ENCODE measurements at regions not wholly inside any gene's neighbourhood (a gene's known extent, or its start where the extent isn't known, plus 50 kb on each side); places are given as distances from the start of the nearest gene placed in this dataset.

DNA sequence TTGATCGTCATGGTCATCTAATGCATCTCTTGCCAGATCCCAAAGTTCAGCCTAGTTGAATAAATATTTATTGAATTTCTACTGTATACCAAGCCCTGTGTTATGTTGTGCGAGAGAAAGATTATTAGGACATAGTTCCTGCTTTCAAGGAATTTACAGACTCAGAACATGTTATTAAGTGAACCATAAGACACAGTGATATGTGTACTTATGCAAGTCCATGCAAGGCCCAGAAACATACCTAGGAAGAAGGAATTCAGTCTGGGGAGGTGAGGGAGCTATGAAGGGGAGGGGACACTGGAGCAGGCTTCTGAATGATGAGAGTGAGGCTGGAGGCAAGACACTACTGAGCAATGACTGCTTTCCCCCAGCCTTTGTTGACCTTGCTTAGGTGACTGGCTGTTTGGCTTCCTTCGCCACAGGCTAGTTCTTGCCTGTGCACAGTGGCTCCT is 81.4 kb downstream of the ACAA2 start:
- FAIRE-seq (no peak), DNase-seq (ENCODE audit: insufficient read length, low spot score) (no peak)
- TF ChIP-seq CTCF (IDR thresholded peaks at IDR 0.05; ENCODE audit: insufficient read depth, missing control alignments) = no peak

GRCh38 chr18:49731421-49731841 is 81.9 kb downstream of the ACAA2 start:
- no peak for FAIRE-seq
- TF ChIP-seq CTCF (IDR thresholded peaks at IDR 0.05; ENCODE audit: insufficient read depth, missing control alignments) = no peak
- DNase-seq (ENCODE audit: insufficient read length, low spot score) = no peak

DNA sequence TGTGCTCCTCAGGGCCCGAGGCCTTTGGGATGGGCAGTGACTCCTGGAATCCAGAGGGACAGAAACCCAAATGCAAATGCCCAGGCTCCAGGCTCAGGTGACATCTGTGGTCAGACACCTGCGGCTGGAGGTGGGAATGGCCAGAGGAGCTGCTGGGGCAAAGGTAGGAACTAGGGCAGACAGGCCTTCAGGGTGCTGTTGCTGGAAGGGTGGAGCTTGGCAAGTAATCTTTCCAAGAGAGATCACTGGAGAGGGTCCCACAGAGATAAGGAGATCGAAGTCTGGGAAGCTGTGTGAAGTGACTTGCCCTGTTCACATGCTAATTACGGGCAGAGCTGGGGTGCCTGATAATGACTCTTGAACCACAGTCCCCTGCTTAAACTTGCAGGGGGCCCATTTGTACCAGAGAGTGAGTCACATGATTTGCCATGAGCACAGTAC is 82.4 kb downstream of the ACAA2 start:
- TF ChIP-seq CTCF (IDR thresholded peaks at IDR 0.05; ENCODE audit: insufficient read depth, missing control alignments) = no peak
- FAIRE-seq (no peak), DNase-seq (ENCODE audit: insufficient read length, low spot score) (no peak)

GRCh38 chr18:49728542-49728941 is 84.8 kb downstream of the ACAA2 start:
- peak; percentile 49 for TF ChIP-seq CTCF (IDR thresholded peaks at IDR 0.05; ENCODE audit: insufficient read depth, missing control alignments)
- FAIRE-seq (no peak), DNase-seq (ENCODE audit: insufficient read length, low spot score) (no peak)

DNA sequence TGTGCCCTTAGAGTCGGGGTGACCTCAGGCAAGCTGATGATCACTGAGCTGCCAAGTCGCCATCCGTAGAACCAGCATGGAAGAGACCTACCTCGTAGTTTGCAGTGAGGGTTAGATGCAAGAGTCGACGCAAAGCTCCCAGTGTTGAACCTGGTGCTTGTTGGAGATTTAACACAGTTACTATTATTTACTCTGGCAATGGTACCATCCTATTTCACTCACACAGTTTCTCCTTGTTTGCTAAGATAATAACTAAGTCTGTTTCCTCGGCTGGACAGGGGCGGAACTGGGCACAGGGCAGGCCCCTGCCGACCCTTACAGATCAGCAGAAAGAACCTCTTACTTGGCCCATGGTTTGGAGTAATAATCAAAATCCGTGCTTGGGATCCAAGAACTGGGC is 85.5 kb downstream of the ACAA2 start:
- no peak for TF ChIP-seq CTCF (IDR thresholded peaks at IDR 0.05; ENCODE audit: insufficient read depth, missing control alignments)
- no peak for DNase-seq (ENCODE audit: insufficient read length, low spot score)
- no peak for FAIRE-seq

GRCh38 chr18:49726675-49726963 is 86.7 kb downstream of the ACAA2 start:
- TF ChIP-seq CTCF (IDR thresholded peaks at IDR 0.05; ENCODE audit: insufficient read depth, missing control alignments) = no peak
- FAIRE-seq = no peak
- DNase-seq (ENCODE audit: insufficient read length, low spot score) = no peak

GRCh38 chr18:49725809-49726674 is 87.3 kb downstream of the ACAA2 start:
- no peak for TF ChIP-seq CTCF (IDR thresholded peaks at IDR 0.05; ENCODE audit: insufficient read depth, missing control alignments)
- no peak for FAIRE-seq
- DNase-seq (ENCODE audit: insufficient read length, low spot score) = no peak
